ENCODE measurements at regions not wholly inside any gene's neighbourhood (a gene's known extent, or its start where the extent isn't known, plus 50 kb on each side); places are given as distances from the start of the nearest gene placed in this dataset.

GRCh38 chr5:70778240-70778639, 122.2 kb upstream of the SERF1A start:
- DNase-seq = peak; percentile 0

All from activated CD4-positive, alpha-beta T cell treated with anti-CD3 and anti-CD28 coated beads, Interleukin-2, amount 50 U/mL, for 1 hour (primary cell).